HepG2 (cell line): ENCODE measurements at regions not wholly inside any gene's neighbourhood (a gene's known extent, or its start where the extent isn't known, plus 50 kb on each side); places are given as distances from the start of the nearest gene placed in this dataset.

ENCODE experiments used
- CSRNP2 ChIP-seq: sonication (generic); formaldehyde crosslinking; conservative IDR thresholded peaks from 2 replicates; pipeline ENCODE4 v1.8.0; 2022; ENCODE audit warnings: low read depth, missing genetic modification reagents
- CTCF ChIP-seq: sonication (generic); formaldehyde crosslinking; IDR thresholded peaks from 2 replicates; pipeline ENCODE4 v1.5.0; 2020; ENCODE audit warnings: mild to moderate bottlenecking, missing genetic modification reagents, moderate library complexity
- FOSL2 ChIP-seq: sonication (generic); formaldehyde crosslinking; IDR thresholded peaks from 2 replicates; pipeline ENCODE4 v1.4.0; 2020; ENCODE audit warnings: missing genetic modification reagents
- FOXJ3 ChIP-seq: sonication (generic); formaldehyde crosslinking; IDR thresholded peaks from 2 replicates; pipeline ENCODE4 v1.4.0; 2020; ENCODE audit warnings: missing genetic modification reagents, mild to moderate bottlenecking, borderline replicate concordance
- KLF16 ChIP-seq, 2 experiments: sonication (generic) in 1 of 2; formaldehyde crosslinking in 1 of 2; IDR thresholded peaks; 2 replicates each; pipeline versions ENCODE4 v1.6.1 to v1.8.0; 2016 to 2023; ENCODE audit warnings: missing genetic modification reagents in 2 of 2, missing compliant biosample characterization in 1 of 2
- SKI ChIP-seq: fragments of 450-650 bp; IDR thresholded peaks from one replicate; pipeline ENCODE4 v1.6.1; 2018; ENCODE audit warnings: mild to moderate bottlenecking; ENCODE audit not compliant: partially characterized antibody
- SP2 ChIP-seq: sonication (generic); formaldehyde crosslinking; IDR thresholded peaks from 2 replicates; pipeline ENCODE4 v1.5.1; 2020; ENCODE audit warnings: mild to moderate bottlenecking, missing genetic modification reagents
- ZFP1 ChIP-seq: IDR thresholded peaks from 2 replicates; pipeline ENCODE4 v1.6.1; 2016
- ZNF367 ChIP-seq: sonication (generic); formaldehyde crosslinking; IDR thresholded peaks from 2 replicates; pipeline ENCODE4 v1.4.0; 2020; ENCODE audit warnings: missing genetic modification reagents, borderline replicate concordance
- ZNF589 ChIP-seq: sonication (generic); formaldehyde crosslinking; conservative IDR thresholded peaks from 2 replicates; pipeline ENCODE4 v1.8.0; 2022; ENCODE audit warnings: mild to moderate bottlenecking, moderate library complexity, missing genetic modification reagents
- ZNF614 ChIP-seq: IDR thresholded peaks from 2 replicates; pipeline ENCODE4 v1.6.1; 2018; ENCODE audit warnings: missing biosample characterization, missing genetic modification reagents, inconsistent platforms, borderline replicate concordance

GRCh38 chr5:62685221-62685620 lies 106.6 kb downstream of the LRRC70 start:
- TF ChIP-seq FOSL2 (CRISPR knock-in tag) (no peak), CTCF (CRISPR knock-in tag) (no peak), ZNF614 (no peak), FOXJ3 (CRISPR knock-in tag) (no peak), ZNF589 (CRISPR knock-in tag) (no peak), KLF16 (CRISPR knock-in tag; IDR thresholded peaks at IDR 0.05) (no peak), SKI (no peak), CSRNP2 (no peak), ZNF367 (CRISPR knock-in tag) (no peak), SP2 (CRISPR knock-in tag) (no peak), ZFP1 (CRISPR knock-in tag) (no peak)
